K562 (cell line): ENCODE measurements at regions not wholly inside any gene's neighbourhood (a gene's known extent, or its start where the extent isn't known, plus 50 kb on each side); places are given as distances from the start of the nearest gene placed in this dataset.

ENCODE experiments used
- ATAC-seq: fragments of 200-7000 bp; cut with Tn5 transposase; 3 replicates; pipeline ENCODE4 v1.9.1; 2020; ENCODE audit warnings: moderate library complexity
- BruUV-seq: library from RNA; stranded (reverse); fragments of 400-500 nt; replicated peaks from 2 replicates; lab custom pipeline; 2021; lab: Mats Ljungman, UMichigan
- CTCF ChIA-PET: fragments of 300-600 bp; formaldehyde crosslinking; extraction: SDS; loops from one replicate; lab custom pipeline; 2021; ENCODE audit warnings: low intra/inter-chr PET ratio; lab: Yijun Ruan, JAX
- POLR2A ChIA-PET: fragments of 300-600, 350-650 bp; sonication (Branson Sonifier 250); formaldehyde crosslinking; extraction: SDS; loops from one replicate; lab custom pipeline; 2021; ENCODE audit warnings: antibody characterized with exemption, inconsistent platforms; lab: Yijun Ruan, JAX
- DNase-seq, 4 experiments: peaks; one replicate each; pipeline versions ENCODE4 v3.0.0 to v3.0.0-alpha.2; 2011 to 2018; ENCODE audit warnings: low spot score in 3 of 4, mixed read lengths in 3 of 4; ENCODE audit errors: extremely low read depth in 1 of 4
- FAIRE-seq: peaks from 2 replicates; lab custom pipeline; 2011; peaks lifted over from hg19 to GRCh38; lab: Jason Lieb, UNC
- H2AFZ ChIP-seq: 2 replicates; pipeline ENCODE4 v1.6.0; 2011; ENCODE audit warnings: low read depth, low read length, control low read depth, inconsistent platforms
- H3K27ac ChIP-seq: fragments of 200-600 bp; 3 replicates; pipeline ENCODE4 v1.8.0; 2011; ENCODE audit warnings: low read depth, mild to moderate bottlenecking, control low read depth, inconsistent platforms, low read length, moderate library complexity, mixed read lengths; ENCODE audit errors: extremely low read depth
- H3K27me3 ChIP-seq, 2 experiments: fragments of 300-600 bp in 1 of 2; 2 replicates in 1 of 2; 3 replicates in 1 of 2; pipeline versions ENCODE4 v1.6.0 to v1.8.0; 2011; ENCODE audit warnings: inconsistent platforms in 2 of 2, low read length in 2 of 2, mild to moderate bottlenecking in 1 of 2, mixed read lengths in 1 of 2, moderate library complexity in 1 of 2; ENCODE audit not compliant: control insufficient read depth in 2 of 2, insufficient read depth in 2 of 2
- H3K36me3 ChIP-seq: fragments of 300-600 bp; 3 replicates; pipeline ENCODE4 v1.8.0; 2011; ENCODE audit warnings: mild to moderate bottlenecking, low read length, inconsistent platforms; ENCODE audit not compliant: control insufficient read depth, insufficient read depth
- H3K4me1 ChIP-seq, 2 experiments: fragments of 200-600 bp in 1 of 2; replicated peaks in 1 of 2; 2 replicates in 1 of 2; 3 replicates in 1 of 2; pipeline versions ENCODE4 v1.5.1 to v1.8.0; 2011; ENCODE audit warnings: inconsistent platforms in 2 of 2, low read length in 2 of 2, mild to moderate bottlenecking in 1 of 2, mixed read lengths in 1 of 2, moderate library complexity in 1 of 2; ENCODE audit not compliant: control insufficient read depth in 2 of 2, insufficient read depth in 2 of 2
- H3K4me2 ChIP-seq: 2 replicates; pipeline ENCODE4 v1.6.1; 2011; ENCODE audit warnings: low read length, control low read depth, inconsistent platforms, mixed read lengths; ENCODE audit not compliant: insufficient read depth
- H3K4me3 ChIP-seq: fragments of 200-600 bp; sonication (generic), shearing (Covaris generic); 2 replicates; pipeline ENCODE4 v1.5.1; 2016; ENCODE audit warnings: control low read depth, inconsistent platforms
- H3K79me2 ChIP-seq: fragments of 200-600 bp; 3 replicates; pipeline ENCODE4 v1.8.0; 2011; ENCODE audit warnings: low read length, inconsistent platforms; ENCODE audit not compliant: control insufficient read depth, insufficient read depth
- H3K9ac ChIP-seq, 2 experiments: 2 replicates each; pipeline versions ENCODE4 v1.6.0 to v1.6.1; 2011; ENCODE audit warnings: low read depth in 2 of 2, low read length in 2 of 2, control low read depth in 1 of 2, inconsistent platforms in 1 of 2, mild to moderate bottlenecking in 1 of 2, mixed read lengths in 1 of 2; ENCODE audit not compliant: insufficient read depth in 1 of 2
- H3K9me1 ChIP-seq: one replicate; pipeline ENCODE4 v1.6.0; 2011; ENCODE audit warnings: inconsistent platforms, mild to moderate bottlenecking, low read length, moderate library complexity; ENCODE audit not compliant: control insufficient read depth, insufficient read depth
- H3K9me3 ChIP-seq: replicated peaks from 2 replicates; pipeline ENCODE4 v1.5.1; 2011; ENCODE audit warnings: low read depth, low read length, inconsistent platforms; ENCODE audit not compliant: control insufficient read depth, insufficient read depth
- H4K20me1 ChIP-seq: replicated peaks from 2 replicates; pipeline ENCODE4 v1.6.1; 2011; ENCODE audit warnings: low read length, inconsistent platforms, mixed read lengths; ENCODE audit not compliant: control insufficient read depth, insufficient read depth
- GTF2A2 ChIP-seq: IDR thresholded peaks from 2 replicates; pipeline ENCODE4 v1.6.1; 2016; ENCODE audit warnings: mild to moderate bottlenecking, missing genetic modification characterization, missing compliant biosample characterization
- GTF3C2 ChIP-seq: IDR thresholded peaks from 3 replicates; pipeline ENCODE4 v1.6.1; 2011; ENCODE audit warnings: borderline replicate concordance, mild to moderate bottlenecking, moderate library complexity; ENCODE audit not compliant: insufficient read length; ENCODE audit errors: extremely low read depth
- PHB ChIP-seq: fragments of 250-450 bp; sonication (Bioruptor Pico); IDR thresholded peaks from 2 replicates; pipeline ENCODE4 v1.5.0; 2021
- PML ChIP-seq: IDR thresholded peaks from 2 replicates; pipeline ENCODE4 v1.6.1; 2012; ENCODE audit warnings: low read length, inconsistent platforms
- SMARCA4 ChIP-seq: fragments of 450-650 bp; IDR thresholded peaks from 2 replicates; pipeline ENCODE4 v1.6.1; 2016
- TRIM28 ChIP-seq: fragments of 450-650 bp; IDR thresholded peaks from 2 replicates; pipeline ENCODE4 v1.6.1; 2017
- ZNF232 ChIP-seq: sonication (generic); formaldehyde crosslinking; IDR thresholded peaks from 2 replicates; pipeline ENCODE4 v1.8.0; 2022; ENCODE audit warnings: mild to moderate bottlenecking, missing genetic modification reagents
- ZNF311 ChIP-seq: fragments of 250-450 bp; sonication (Bioruptor Pico); IDR thresholded peaks from 2 replicates; pipeline ENCODE4 v1.4.0; 2020; ENCODE audit warnings: mild to moderate bottlenecking, moderate library complexity
- ZNF518B ChIP-seq: fragments of 250-450 bp; sonication (Bioruptor Pico); IDR thresholded peaks from 2 replicates; pipeline ENCODE4 v1.5.0; 2021; ENCODE audit warnings: mild to moderate bottlenecking, moderate library complexity
- ZNF583 ChIP-seq: fragments of 250-450 bp; sonication (Bioruptor Pico); IDR thresholded peaks from 2 replicates; pipeline ENCODE4 v1.4.0; 2020
- WGBS: fragments of 100-300 bp; shearing (Covaris generic); methylation state at CpG from one replicate; pipeline ENCODE4 v1.1.6; 2016; ENCODE audit warnings: low coverage, mixed read lengths; ENCODE audit not compliant: insufficient coverage; ENCODE audit errors: missing lambda C conversion rate; 5-methylcytosine and 5-hydroxymethylcytosine counted together
- in situ Hi-C: fragments of 300-500 bp; cut with MboI; formaldehyde crosslinking; loops from 4 replicates; pipeline ENCODE4 v1.15.0; 2018; ENCODE audit warnings: inconsistent platforms, mixed read lengths
- intact Hi-C: fragments of 100-400 bp; cut with micrococcal nuclease; formaldehyde crosslinking; loops from 2 replicates; pipeline ENCODE4 v1.14.2; 2022

DNA sequence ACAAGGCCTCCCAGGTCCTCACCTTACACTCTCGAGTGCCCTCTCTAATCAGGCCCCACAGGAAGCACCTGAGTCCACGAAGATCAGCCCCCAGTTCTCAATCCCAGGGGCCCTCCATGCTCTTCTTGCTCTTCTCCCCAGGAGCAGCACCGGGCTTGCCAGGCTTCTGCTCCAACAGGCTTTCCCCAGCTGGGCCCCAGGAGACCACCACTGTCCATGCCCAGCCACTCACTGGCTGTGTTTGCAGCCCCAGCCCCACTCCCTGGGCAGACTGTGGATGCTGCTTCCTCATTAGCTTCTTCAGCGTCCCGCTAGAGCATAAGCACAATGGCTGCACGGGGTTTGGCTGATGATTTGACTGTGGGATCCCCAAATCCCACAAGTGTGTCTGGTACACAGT, 781.9 kb downstream of the GALR1 start:
- Histone ChIP-seq H2AFZ (no peak overlapping the region), H3K9me1 (no peaks in the 10 kb centered on the region), H3K9ac (no peak overlapping the region), H3K4me3 (no peak overlapping the region), H3K36me3 (no peaks in the 10 kb centered on the region), H4K20me1 (no peaks in the 10 kb centered on the region), H3K79me2 (no peaks in the 10 kb centered on the region), H3K9me3 (no peaks in the 10 kb centered on the region), H3K4me1 (no peaks in the 10 kb centered on the region), H3K27ac (no peak overlapping the region), H3K27me3 (peaks cover 5 to 7% of the 10 kb centered on the region in 2 experiments), H3K4me2 (no peak overlapping the region)
- intact Hi-C loops: no loop called here
- ChIA-PET POLR2A (no interaction called here), CTCF (no interaction called here)
- DNase-seq: no peak
- no TSS peak for BruUV-seq
- 4% methylated on average over 5 of the region's 6 CpGs for WGBS
- no peak for ATAC-seq
- TF ChIP-seq GTF2A2 (tag): no peak
- no peak for TF ChIP-seq SMARCA4
- TF ChIP-seq ZNF232: no peak
- TF ChIP-seq PHB (CRISPR knock-in tag): no peak
- TF ChIP-seq ZNF518B: no peak
- no peak for TF ChIP-seq ZNF583
- no peak for TF ChIP-seq GTF3C2
- no peak for TF ChIP-seq ZNF311 (CRISPR knock-in tag)
- no peak for TF ChIP-seq TRIM28
- no peak for TF ChIP-seq PML
- in situ Hi-C loops: no loop called here
- no peak for FAIRE-seq
